ENCODE measurements at regions not wholly inside any gene's neighbourhood (a gene's known extent, or its start where the extent isn't known, plus 50 kb on each side); places are given as distances from the start of the nearest gene placed in this dataset.

- no peaks in the 10 kb centered on the region for H3K79me2 ChIP-seq (ENCODE audit: low read length)
- H3F3A ChIP-seq (ENCODE audit: insufficient read depth, low read length), result no peaks in the 10 kb centered on the region
- DNase-seq, result no peak
Observed at GRCh38 chr9:18036422-18037187, 437.3 kb upstream of the ADAMTSL1 start.

GRCh38 chr9:18037981-18038380 lies 436.0 kb upstream of the ADAMTSL1 start:
- DNase-seq, result no peak
- no peaks in the 10 kb centered on the region for H3K79me2 ChIP-seq (ENCODE audit: low read length)
- TF ChIP-seq EZH2phosphoT487 (IDR thresholded peaks at IDR 0.05; ENCODE audit: low read length) (no peak), EZH2 (optimal IDR thresholded peaks at IDR 0.05; ENCODE audit: low read depth, low read length) (no peak), CTCF (IDR thresholded peaks at IDR 0.05; ENCODE audit: low read length) (no peak)
- no peak overlapping the region for H3K9ac ChIP-seq (ENCODE audit: low read length)
- no peaks in the 10 kb centered on the region for H4K20me1 ChIP-seq (ENCODE audit: insufficient read depth, low read length)
- no peaks in the 10 kb centered on the region for H3K4me1 ChIP-seq (ENCODE audit: low read length)
- H3K36me3 ChIP-seq (replicated peaks; ENCODE audit: insufficient read depth, low read length), result no peaks in the 10 kb centered on the region
- no peaks in the 10 kb centered on the region for H3K9me2 ChIP-seq (replicated peaks; ENCODE audit: insufficient read depth, low read length)
- no peaks in the 10 kb centered on the region for H3K27me3 ChIP-seq (replicated peaks; ENCODE audit: insufficient read depth, low read length)
- no peaks in the 10 kb centered on the region for H3K9me3 ChIP-seq (replicated peaks; ENCODE audit: insufficient read depth, low read length)
- H3K4me3 ChIP-seq (ENCODE audit: low read length), result no peak overlapping the region
- no peak overlapping the region for H2AFZ ChIP-seq (ENCODE audit: low read length)
- H3K4me2 ChIP-seq (ENCODE audit: low read depth, low read length), result no peak overlapping the region
- no peak overlapping the region for H3K27ac ChIP-seq (ENCODE audit: low read length)
- no peaks in the 10 kb centered on the region for H3F3A ChIP-seq (ENCODE audit: insufficient read depth, low read length)

More at GRCh38 chr9:18036422-18037187, 437.3 kb upstream of the ADAMTSL1 start:
- H3K9ac ChIP-seq (ENCODE audit: low read length), result no peak overlapping the region
- no peak overlapping the region for H3K4me3 ChIP-seq (ENCODE audit: low read length)
- H3K27me3 ChIP-seq (replicated peaks; ENCODE audit: insufficient read depth, low read length), result no peaks in the 10 kb centered on the region
- no peak overlapping the region for H3K4me2 ChIP-seq (ENCODE audit: low read depth, low read length)
- no peaks in the 10 kb centered on the region for H3K4me1 ChIP-seq (ENCODE audit: low read length)
- no peaks in the 10 kb centered on the region for H3K9me2 ChIP-seq (replicated peaks; ENCODE audit: insufficient read depth, low read length)
- H3K27ac ChIP-seq (ENCODE audit: low read length), result no peak overlapping the region
- H2AFZ ChIP-seq (ENCODE audit: low read length), result no peak overlapping the region
- TF ChIP-seq EZH2 (optimal IDR thresholded peaks at IDR 0.05; ENCODE audit: low read depth, low read length) (no peak), CTCF (IDR thresholded peaks at IDR 0.05; ENCODE audit: low read length) (no peak), EZH2phosphoT487 (IDR thresholded peaks at IDR 0.05; ENCODE audit: low read length) (no peak)
- H4K20me1 ChIP-seq (ENCODE audit: insufficient read depth, low read length), result no peaks in the 10 kb centered on the region
- no peaks in the 10 kb centered on the region for H3K36me3 ChIP-seq (replicated peaks; ENCODE audit: insufficient read depth, low read length)
- H3K9me3 ChIP-seq (replicated peaks; ENCODE audit: insufficient read depth, low read length), result no peaks in the 10 kb centered on the region

GRCh38 chr9:18040327-18040726 lies 433.6 kb upstream of the ADAMTSL1 start:
- Histone ChIP-seq H3K9ac (ENCODE audit: low read length) (no peak overlapping the region), H3K9me3 (replicated peaks; ENCODE audit: insufficient read depth, low read length) (no peaks in the 10 kb centered on the region), H3K27ac (ENCODE audit: low read length) (no peak overlapping the region), H3K4me1 (ENCODE audit: low read length) (no peaks in the 10 kb centered on the region), H3K79me2 (ENCODE audit: low read length) (no peaks in the 10 kb centered on the region), H4K20me1 (ENCODE audit: insufficient read depth, low read length) (no peaks in the 10 kb centered on the region), H3K36me3 (replicated peaks; ENCODE audit: insufficient read depth, low read length) (no peaks in the 10 kb centered on the region), H3F3A (ENCODE audit: insufficient read depth, low read length) (no peaks in the 10 kb centered on the region), H3K4me3 (ENCODE audit: low read length) (no peak overlapping the region), H3K27me3 (replicated peaks; ENCODE audit: insufficient read depth, low read length) (no peaks in the 10 kb centered on the region), H3K9me2 (replicated peaks; ENCODE audit: insufficient read depth, low read length) (no peaks in the 10 kb centered on the region), H3K4me2 (ENCODE audit: low read depth, low read length) (no peak overlapping the region), H2AFZ (ENCODE audit: low read length) (no peak overlapping the region)
- DNase-seq, result no peak
- no peak for TF ChIP-seq CTCF (IDR thresholded peaks at IDR 0.05; ENCODE audit: low read length)
- no peak for TF ChIP-seq EZH2phosphoT487 (IDR thresholded peaks at IDR 0.05; ENCODE audit: low read length)
- no peak for TF ChIP-seq EZH2 (optimal IDR thresholded peaks at IDR 0.05; ENCODE audit: low read depth, low read length)

Data from MM.1S (cell line).